Type B pancreatic cell (in vitro differentiated cells): ENCODE measurements at regions not wholly inside any gene's neighbourhood (a gene's known extent, or its start where the extent isn't known, plus 50 kb on each side); places are given as distances from the start of the nearest gene placed in this dataset.

Source experiments
- DNase-seq: peaks from one replicate; pipeline ENCODE4 v3.0.0; 2021; ENCODE audit warnings: mixed read lengths; ENCODE audit not compliant: unreplicated experiment; ENCODE audit errors: extremely low spot score
- H3K27ac Mint-ChIP-seq: 2 replicates; pipeline ENCODE4 v1.8.0; 2021; ENCODE audit warnings: mild to moderate bottlenecking, mixed read lengths
- H3K27me3 Mint-ChIP-seq: 2 replicates; pipeline ENCODE4 v1.8.0; 2021; ENCODE audit warnings: mixed read lengths
- H3K36me3 Mint-ChIP-seq: 2 replicates; pipeline ENCODE4 v1.8.0; 2021; ENCODE audit warnings: mixed read lengths
- H3K4me1 Mint-ChIP-seq: one replicate; pipeline ENCODE4 v1.8.0; 2021; ENCODE audit warnings: mixed read lengths; ENCODE audit not compliant: unreplicated experiment
- H3K4me3 Mint-ChIP-seq: 2 replicates; pipeline ENCODE4 v1.8.0; 2021; ENCODE audit warnings: mild to moderate bottlenecking, mixed read lengths
- H3K9me3 Mint-ChIP-seq: 2 replicates; pipeline ENCODE4 v1.8.0; 2021; ENCODE audit warnings: mixed read lengths
- CTCF ChIP-seq: fragments of 200-600 bp; sonication (generic); conservative IDR thresholded peaks from 2 replicates; pipeline ENCODE4 v1.5.0; 2021; ENCODE audit warnings: antibody characterized with exemption, mild to moderate bottlenecking

- Mint-ChIP-seq H3K4me3 (no peak overlapping the region), H3K36me3 (no peaks in the 10 kb centered on the region), H3K9me3 (no peaks in the 10 kb centered on the region), H3K27ac (no peak overlapping the region), H3K4me1 (peaks cover 2% of the 10 kb centered on the region), H3K27me3 (peaks cover 12% of the 10 kb centered on the region)
- DNase-seq, result no peak
- TF ChIP-seq CTCF, result no peak
Measured at GRCh38 chr6:882084-882598, 189.2 kb upstream of the EXOC2 start.

GRCh38 chr6:878179-878578 lies 185.2 kb upstream of the EXOC2 start:
- Mint-ChIP-seq H3K36me3 (no peaks in the 10 kb centered on the region), H3K4me1 (peaks cover 6% of the 10 kb centered on the region), H3K4me3 (no peak overlapping the region), H3K27ac (no peak overlapping the region), H3K27me3 (peaks cover 14% of the 10 kb centered on the region), H3K9me3 (no peaks in the 10 kb centered on the region)
- no peak for TF ChIP-seq CTCF
- DNase-seq, result no peak

GRCh38 chr6:875012-875411 lies 182.1 kb upstream of the EXOC2 start:
- H3K4me1 Mint-ChIP-seq, result peaks cover 6% of the 10 kb centered on the region
- DNase-seq, result no peak
- H3K4me3 Mint-ChIP-seq, result no peak overlapping the region
- H3K9me3 Mint-ChIP-seq, result no peaks in the 10 kb centered on the region
- H3K27ac Mint-ChIP-seq, result no peak overlapping the region
- TF ChIP-seq CTCF, result no peak
- peaks cover 19% of the 10 kb centered on the region for H3K27me3 Mint-ChIP-seq
- H3K36me3 Mint-ChIP-seq, result no peaks in the 10 kb centered on the region

- Mint-ChIP-seq H3K36me3 (no peaks in the 10 kb centered on the region), H3K4me1 (peaks cover 6% of the 10 kb centered on the region), H3K27ac (no peak overlapping the region), H3K4me3 (no peak overlapping the region), H3K27me3 (peaks cover 19% of the 10 kb centered on the region), H3K9me3 (no peaks in the 10 kb centered on the region)
- TF ChIP-seq CTCF, result no peak
- no peak for DNase-seq
Measured at GRCh38 chr6:872570-873125, 179.7 kb upstream of the EXOC2 start.

- H3K4me3 Mint-ChIP-seq, result no peak overlapping the region
- no peak for TF ChIP-seq CTCF
- peaks cover 15% of the 10 kb centered on the region for H3K27me3 Mint-ChIP-seq
- H3K27ac Mint-ChIP-seq, result no peak overlapping the region
- H3K9me3 Mint-ChIP-seq, result no peaks in the 10 kb centered on the region
- H3K4me1 Mint-ChIP-seq, result no peaks in the 10 kb centered on the region
- H3K36me3 Mint-ChIP-seq, result no peaks in the 10 kb centered on the region
- no peak for DNase-seq
Measured at GRCh38 chr6:871503-871902, 178.6 kb upstream of the EXOC2 start.

- Mint-ChIP-seq H3K27me3 (peaks cover 8% of the 10 kb centered on the region), H3K9me3 (no peaks in the 10 kb centered on the region), H3K36me3 (no peaks in the 10 kb centered on the region), H3K27ac (no peak overlapping the region), H3K4me3 (no peak overlapping the region), H3K4me1 (no peaks in the 10 kb centered on the region)
- no peak for DNase-seq
- TF ChIP-seq CTCF, result no peak
Measured at GRCh38 chr6:870096-870495, 177.2 kb upstream of the EXOC2 start.
